A673 (cell line): ENCODE measurements at regions not wholly inside any gene's neighbourhood (a gene's known extent, or its start where the extent isn't known, plus 50 kb on each side); places are given as distances from the start of the nearest gene placed in this dataset.

Experiments
- CTCF ChIP-seq: fragments of 300-800, 200-600 bp; sonication (generic); conservative IDR thresholded peaks from 2 replicates; pipeline ENCODE4 v1.5.1; 2017; ENCODE audit warnings: low read depth, mild to moderate bottlenecking, antibody characterized with exemption, low read length, moderate library complexity, mixed read lengths
- EZH2 ChIP-seq: fragments of 200-600 bp; sonication (generic); IDR thresholded peaks from 2 replicates; pipeline ENCODE4 v1.6.1; 2017; ENCODE audit warnings: borderline replicate concordance, low read depth, mild to moderate bottlenecking, mixed read lengths, antibody characterized with exemption, low read length; ENCODE audit not compliant: poor library complexity, severe bottlenecking

DNA sequence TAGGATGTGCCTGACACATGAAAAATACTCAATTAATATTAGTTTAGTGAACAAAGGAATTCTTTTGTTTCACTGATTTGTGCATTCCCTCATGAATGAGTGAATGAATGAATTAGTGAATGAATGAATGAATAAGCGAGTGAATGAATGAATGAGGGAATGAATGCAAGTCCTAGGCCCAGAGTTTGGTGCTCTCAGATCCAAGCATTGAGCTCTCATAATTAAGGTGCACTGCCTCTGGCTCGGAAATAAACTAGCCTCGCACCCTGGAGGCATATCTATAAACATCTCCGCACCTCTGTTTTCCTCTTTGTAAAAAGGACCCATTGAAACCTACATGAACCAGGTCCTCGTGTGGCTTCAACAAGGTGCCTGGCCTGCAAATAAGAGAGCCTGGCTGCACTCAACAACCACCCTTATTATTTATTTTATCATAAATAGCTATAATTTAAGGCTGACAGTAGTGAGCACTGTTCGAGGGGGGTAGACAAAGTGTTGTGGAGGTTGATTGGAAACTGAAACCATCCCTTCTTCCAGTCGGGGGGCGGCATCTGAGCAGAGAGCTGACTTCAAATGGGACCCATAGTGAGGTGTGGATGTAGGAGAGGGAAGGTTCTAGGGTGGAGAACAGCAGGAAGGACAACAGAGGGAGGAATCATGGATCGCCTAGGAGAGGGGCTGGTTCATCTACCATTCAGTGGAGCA, 316.8 kb downstream of the BCL11B start:
- TF ChIP-seq CTCF (no peak), EZH2 (no peak)
